Hypothalamus (tissue), 51 donors: ENCODE measurements at regions not wholly inside any gene's neighbourhood (a gene's known extent, or its start where the extent isn't known, plus 50 kb on each side); places are given as distances from the start of the nearest gene placed in this dataset.
A peak's percentile ranks its signal among the peaks of the same experiment; 100 is the strongest.
"Not testable (repeated sequence)": the region's sequence is repeated elsewhere in the genome, so short reads cannot be mapped to it uniquely, and the experiment has no call there.

Experiments
- DNase-seq, 51 donors: peaks; one replicate each; lab custom pipeline; 2025; lab: John Stamatoyannopoulos, UW

- DNase-seq: no peak
These were observed 201.6 kb upstream of the GRIA3 start for GRCh38 chrX:122982521-122982920.

- DNase-seq: not testable (repeated sequence)
These were observed 181.2 kb upstream of the GRIA3 start for GRCh38 chrX:123002844-123003243.

- DNase-seq: no peak
These were observed 170.9 kb upstream of the GRIA3 start for GRCh38 chrX:123013141-123013540.

- no peak for DNase-seq
These were observed 147.7 kb upstream of the GRIA3 start for GRCh38 chrX:123036401-123036800.

- no peak for DNase-seq
These were observed 134.9 kb upstream of the GRIA3 start for GRCh38 chrX:123049071-123049625.

GRCh38 chrX:123060986-123061385 is 123.1 kb upstream of the GRIA3 start:
- no peak for DNase-seq

GRCh38 chrX:123064053-123064452 is 120.0 kb upstream of the GRIA3 start:
- no peak for DNase-seq

GRCh38 chrX:123072686-123073385 is 111.2 kb upstream of the GRIA3 start:
- no peak for DNase-seq

GRCh38 chrX:123075947-123076561 is 108.0 kb upstream of the GRIA3 start:
- DNase-seq: no peak

GRCh38 chrX:123077631-123078030 is 106.4 kb upstream of the GRIA3 start:
- no peak for DNase-seq

GRCh38 chrX:123080065-123080464 is 104.0 kb upstream of the GRIA3 start:
- DNase-seq: no peak

GRCh38 chrX:123081776-123082175 is 102.3 kb upstream of the GRIA3 start:
- no peak for DNase-seq

GRCh38 chrX:123083924-123084323 is 100.2 kb upstream of the GRIA3 start:
- DNase-seq: no peak

- DNase-seq: peak in 1 of 51 donors; percentile 0
These were observed 99.3 kb upstream of the GRIA3 start for GRCh38 chrX:123084797-123085196.

- no peak for DNase-seq
These were observed 98.7 kb upstream of the GRIA3 start for GRCh38 chrX:123085311-123085940.

GRCh38 chrX:123086768-123087167 is 97.3 kb upstream of the GRIA3 start:
- no peak for DNase-seq

- DNase-seq: no peak
These were observed 96.8 kb upstream of the GRIA3 start for GRCh38 chrX:123087326-123087725.

- DNase-seq: no peak
These were observed 95.7 kb upstream of the GRIA3 start for GRCh38 chrX:123088331-123088730.

- DNase-seq: no peak
These were observed 95.1 kb upstream of the GRIA3 start for GRCh38 chrX:123088930-123089329.

- no peak for DNase-seq
These were observed 90.3 kb upstream of the GRIA3 start for GRCh38 chrX:123093792-123094191.

- DNase-seq: no peak
These were observed 75.3 kb upstream of the GRIA3 start for GRCh38 chrX:123108513-123109427.
